ENCODE measurements at regions not wholly inside any gene's neighbourhood (a gene's known extent, or its start where the extent isn't known, plus 50 kb on each side); places are given as distances from the start of the nearest gene placed in this dataset.
"Not testable (repeated sequence)": the region's sequence is repeated elsewhere in the genome, so short reads cannot be mapped to it uniquely, and the experiment has no call there.

DNA sequence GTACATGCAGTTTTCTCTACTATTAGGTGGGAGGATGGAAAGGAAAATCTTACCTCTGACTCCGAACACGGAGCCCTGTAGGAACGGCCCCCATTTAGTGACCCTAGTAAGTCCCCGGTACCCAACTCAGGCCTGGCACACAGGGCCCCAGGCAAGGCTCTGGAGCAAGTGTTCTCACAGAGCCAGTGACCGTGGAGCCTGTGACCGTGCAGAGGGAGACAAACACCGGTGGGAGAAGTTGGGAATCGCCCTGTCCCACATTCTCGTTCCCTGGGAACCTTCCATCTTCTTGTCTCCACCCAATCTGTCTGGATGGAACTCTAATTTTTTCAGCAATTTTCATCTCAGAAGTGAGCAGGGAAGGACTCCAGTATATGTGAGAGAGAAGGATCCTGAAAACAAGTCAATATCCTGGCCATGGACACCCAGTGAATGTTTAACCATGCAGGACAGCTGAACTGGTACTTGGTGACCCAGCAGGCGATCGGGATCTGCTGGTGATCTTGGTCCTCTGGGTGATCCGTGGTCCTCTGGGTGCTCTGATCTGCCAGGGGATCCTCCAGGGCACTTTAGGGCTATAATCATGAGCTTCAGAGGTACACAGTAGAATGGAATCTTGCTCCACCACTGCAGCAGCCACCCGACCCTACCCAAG, 348.6 kb upstream of the ID2 start:
- DNase-seq, result no peak

DNA sequence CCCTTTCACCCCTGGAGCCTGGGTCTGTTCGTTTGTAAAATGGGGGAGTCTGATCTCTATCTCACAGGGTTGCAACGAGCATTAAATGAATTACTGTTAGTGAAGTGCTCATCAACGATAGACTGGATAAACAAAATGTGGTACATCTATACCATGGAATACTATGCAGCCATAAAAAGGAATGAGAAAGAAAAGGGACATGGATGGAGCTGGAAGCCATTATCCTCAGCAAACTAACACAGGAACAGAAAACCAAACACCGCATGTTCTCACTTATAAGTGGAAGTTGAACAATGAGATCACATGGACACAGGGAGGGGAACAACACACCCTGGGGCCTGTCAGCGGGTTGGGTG, 348.0 kb upstream of the ID2 start:
- DNase-seq, result not testable (repeated sequence)

DNA sequence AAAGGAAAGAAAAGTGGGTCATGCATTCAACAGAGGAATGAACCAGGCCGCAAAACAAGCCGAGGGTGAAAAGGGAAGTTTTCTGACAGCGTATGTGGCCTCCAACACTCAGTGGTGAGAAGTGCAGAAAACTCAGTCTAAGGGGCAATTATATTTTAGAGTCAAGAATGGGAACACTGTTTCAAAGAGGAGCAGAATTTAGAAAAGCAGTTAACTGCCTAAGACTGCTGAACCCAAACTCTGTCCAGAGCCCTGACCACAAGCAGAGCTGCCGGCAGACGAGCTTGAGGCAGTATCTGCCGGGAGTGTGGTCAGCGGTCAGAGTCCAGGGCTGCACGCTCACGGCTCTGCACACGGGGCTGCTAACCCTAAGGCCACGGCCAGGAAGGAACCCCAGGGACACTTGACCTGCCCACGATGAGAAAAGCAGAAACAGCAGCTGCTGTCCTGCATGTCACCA, 347.0 kb upstream of the ID2 start:
- no peak for DNase-seq

DNA sequence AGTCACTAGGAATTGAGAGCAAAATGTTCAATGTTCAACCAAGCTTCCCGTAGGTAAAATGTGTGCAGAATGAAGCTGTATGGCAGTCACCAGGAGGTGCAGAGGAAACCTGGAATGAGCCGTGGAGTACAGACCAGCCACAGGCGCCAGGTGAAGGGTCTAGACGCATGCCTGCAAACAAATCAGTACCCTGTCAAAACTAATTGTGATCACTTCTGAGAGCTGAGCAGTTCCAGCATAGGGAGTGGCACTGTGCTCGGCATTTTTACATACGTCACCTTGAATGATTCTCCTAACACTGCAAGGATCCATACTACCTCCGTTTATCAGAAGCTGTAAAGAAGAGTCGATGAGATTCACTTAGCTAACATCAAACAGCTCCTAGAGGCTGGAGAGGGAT, 346.1 kb upstream of the ID2 start:
- no peak for DNase-seq

DNA sequence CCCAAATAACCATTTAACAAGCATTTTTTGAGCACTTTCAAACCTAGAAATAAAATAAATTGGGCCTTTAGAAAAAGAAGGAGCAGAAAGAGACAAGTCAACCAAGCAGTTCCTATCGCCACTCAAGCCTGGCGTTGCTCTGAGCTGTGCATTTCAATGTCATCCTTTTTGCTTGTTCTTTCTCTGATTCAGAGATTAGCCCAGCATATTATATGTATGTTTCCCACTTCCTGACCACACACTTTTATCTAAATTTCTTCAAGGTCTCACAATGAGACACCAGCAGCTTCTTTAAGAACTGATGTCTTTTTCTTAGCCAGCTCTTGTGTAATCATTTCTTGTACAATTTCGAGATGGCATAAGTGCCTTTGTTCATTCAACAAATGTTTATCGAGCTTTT, 344.5 kb upstream of the ID2 start:
- no peak for DNase-seq

DNA sequence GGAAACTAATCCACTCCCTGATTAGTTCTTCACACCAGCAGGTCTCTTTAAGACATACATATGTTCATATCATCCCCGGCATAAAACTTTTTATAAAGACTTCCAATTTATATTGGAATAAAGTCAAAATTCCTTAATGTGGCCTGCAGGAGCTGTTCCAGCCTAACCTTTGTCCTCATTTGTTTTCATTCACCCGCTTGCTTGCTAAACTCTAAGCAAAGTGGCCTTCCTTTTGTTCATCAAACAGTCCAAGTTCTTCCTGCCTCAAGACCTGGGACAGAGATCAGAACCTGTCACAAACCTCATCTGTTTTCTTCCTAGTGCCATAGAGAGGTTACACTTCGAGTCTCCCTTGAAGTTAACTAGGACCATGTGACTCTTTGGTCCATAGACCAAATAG, 339.4 kb upstream of the ID2 start:
- no peak for DNase-seq

DNA sequence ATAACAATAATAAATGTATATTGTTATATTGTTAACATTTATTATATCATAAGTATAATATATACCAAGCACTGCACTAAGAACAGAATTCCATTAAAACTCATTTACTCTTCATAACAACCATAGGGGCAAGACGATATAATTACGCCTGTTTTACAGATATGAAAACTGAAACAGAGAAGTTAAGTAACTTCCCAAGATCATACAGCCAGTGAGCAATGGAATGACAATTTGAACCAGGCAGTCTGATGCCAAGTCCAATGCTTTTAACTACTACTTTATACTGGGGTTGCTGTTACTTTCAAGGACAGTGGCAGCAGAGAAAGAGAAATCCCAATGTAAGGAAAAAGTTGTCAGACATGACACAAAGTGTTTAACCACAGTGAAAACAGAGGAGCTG, 338.8 kb upstream of the ID2 start:
- DNase-seq, result no peak

DNA sequence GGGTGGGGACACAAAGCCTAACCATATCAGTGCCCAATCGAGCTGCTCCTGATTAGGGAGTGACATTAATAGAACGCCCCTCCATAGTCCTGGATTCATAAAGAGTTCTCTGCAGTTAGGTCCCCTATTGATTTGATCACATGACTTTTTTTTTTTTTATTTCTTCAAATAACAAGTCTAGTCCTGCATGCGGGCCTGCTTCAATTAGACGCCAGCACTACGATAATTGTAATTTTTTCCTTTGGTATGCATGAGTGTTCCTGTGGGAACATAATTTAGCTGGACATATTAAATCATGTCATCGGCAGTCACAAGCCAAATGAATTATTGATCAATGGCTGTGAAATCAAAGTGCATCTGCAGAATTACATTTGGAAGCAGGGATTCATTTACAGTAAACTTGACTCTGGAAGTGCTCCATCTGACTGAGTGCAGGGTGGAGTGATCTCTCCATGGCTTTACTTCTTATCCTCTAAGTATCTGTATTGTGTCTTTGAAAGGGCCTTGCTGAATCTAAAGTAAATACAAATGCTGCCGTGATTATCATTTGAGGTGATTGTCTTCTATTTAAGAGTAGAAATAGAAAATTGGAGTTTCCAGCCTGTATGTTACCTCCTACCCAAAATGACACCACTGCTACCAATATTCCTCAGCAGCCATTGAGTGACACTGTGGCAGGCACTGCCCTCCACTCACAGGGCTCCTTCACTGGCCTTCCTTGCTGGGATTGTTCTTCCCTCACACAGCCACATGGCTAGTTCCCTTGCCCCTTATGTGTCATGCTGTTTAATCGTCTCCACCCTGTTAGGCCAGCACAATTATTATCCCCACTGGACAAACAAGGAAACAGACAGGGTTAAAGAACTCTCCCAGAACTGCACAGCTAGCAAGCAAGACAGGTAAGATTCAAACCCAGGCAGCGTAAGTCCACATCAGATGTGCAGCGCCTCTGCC, 337.4 kb upstream of the ID2 start:
- no peak for DNase-seq

DNA sequence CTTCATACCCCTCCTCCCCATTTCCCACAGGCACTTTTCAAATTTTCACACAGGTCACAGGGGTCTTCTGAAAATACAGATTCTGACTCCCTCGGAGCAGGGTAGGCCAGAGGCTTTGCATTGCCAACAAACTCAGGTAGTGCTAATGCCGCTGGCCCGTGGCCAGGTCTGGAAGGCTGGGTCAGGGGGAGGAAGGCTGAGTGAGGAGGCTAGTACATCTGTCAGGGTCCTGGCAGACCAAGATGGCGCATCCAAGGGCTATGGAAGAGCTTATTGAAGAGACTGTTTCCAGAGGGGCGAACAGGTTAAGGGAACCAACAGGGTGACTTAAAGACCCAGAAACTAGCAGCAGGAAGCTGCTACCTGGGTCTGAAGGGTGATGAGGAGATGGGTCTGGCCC, 336.7 kb upstream of the ID2 start:
- no peak for DNase-seq

DNA sequence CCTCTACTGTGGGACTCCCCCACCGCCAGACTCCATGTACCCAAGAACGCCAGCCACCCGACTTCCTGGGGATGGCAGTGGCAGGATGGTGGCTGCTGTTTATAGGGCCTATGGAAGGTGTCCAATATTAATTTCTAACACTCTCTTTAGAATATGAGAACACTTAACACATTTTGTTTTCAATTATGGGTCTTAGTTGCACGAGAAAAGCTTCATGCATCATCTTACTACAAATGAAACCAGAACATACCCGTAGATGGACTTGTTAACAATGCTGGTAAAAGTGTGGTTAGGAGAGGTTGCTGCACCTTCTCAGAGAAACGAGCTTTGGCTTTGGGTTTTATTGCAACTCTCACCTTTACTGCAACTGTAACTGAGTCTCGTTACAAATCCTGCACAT, 335.6 kb upstream of the ID2 start:
- no peak for DNase-seq

DNA sequence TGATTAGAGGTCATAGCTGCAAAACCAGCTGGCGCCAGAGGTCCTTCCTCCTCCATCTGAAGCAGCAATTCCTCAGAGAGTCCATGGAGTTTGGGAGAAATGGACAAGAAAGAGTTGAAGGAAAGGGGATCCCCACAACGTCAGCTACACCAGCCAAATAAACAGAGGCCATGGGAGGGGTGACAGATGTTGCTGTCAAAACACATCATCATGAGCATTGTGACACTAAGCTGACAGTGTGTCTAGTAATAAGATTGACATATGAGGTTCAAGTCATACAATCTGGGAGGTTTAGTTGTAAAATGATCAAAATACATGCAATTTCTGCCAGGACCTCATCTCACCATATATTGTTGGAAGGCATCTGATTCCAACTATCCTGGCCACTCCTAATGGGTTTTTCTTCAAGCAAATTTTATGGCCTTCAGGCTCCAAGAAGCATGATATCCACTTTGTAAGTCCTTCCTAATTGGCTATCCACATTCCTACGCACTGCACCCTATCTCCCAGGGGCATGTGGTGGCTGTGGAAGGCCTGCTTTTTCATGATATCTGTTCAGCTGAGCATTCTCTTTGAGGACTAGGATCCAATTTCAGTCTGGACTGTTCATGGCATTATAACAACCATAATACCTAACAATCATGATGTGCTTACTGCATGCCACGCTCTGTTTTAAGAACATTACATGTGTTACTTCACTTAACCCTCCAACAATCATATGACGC, 335.0 kb upstream of the ID2 start:
- DNase-seq, result no peak

DNA sequence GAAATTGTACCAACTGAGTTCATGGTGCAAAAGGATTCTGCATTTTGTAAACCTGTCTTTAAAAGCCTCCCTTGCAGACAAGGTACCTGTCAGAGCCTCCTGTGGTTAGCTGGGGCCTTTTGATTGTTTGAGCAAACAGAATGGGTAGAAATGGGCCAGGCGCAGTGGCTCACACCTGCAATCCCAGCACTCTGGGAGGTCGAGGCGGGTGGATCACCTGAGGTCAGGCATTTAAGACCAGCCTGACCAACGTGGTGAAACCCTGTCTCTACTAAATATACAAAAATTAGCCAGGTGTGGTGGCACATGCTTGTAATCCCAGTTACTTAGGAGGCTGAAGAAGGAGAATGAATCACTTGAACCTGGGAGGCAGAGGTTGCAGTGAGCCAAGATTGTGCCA, 332.9 kb upstream of the ID2 start:
- not testable (repeated sequence) for DNase-seq

DNA sequence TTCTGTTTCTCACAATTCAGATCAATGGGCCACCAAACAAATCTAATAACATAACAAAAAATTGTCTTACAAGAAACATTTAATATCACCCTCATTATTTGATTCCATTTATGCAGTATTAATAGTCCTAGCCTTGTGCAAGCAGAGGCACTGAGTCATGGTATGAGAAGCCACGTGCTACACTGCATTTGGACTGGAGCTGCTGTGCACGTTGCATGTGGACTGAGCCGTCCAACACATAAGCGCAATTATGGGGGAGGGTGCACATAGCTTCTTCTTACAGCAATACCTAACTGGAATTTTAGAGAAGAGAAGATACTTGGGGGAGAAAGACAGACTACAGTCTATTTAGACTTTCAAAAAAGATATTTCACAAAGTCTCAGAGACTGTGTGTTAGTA, 329.6 kb upstream of the ID2 start:
- DNase-seq, result no peak

DNA sequence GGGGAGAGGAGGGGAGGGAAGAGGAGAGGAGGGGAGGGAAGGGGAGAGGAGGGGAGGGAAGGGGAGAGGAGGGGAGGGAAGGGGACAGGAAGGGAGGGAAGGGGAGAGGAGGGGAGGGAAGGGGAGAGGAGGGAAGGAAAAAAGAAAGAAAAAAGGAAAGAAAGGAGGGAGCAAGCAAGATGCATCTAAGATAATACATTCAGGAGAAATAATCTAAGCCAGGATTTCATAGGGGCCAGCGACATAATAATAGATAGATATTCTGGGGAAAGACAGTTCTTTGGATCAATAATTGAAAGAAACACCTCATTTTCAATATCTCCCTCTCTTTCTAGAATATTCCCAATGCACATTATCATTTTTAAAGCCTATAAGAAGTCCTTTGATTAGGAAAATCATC, 328.9 kb upstream of the ID2 start:
- DNase-seq, result no peak

DNA sequence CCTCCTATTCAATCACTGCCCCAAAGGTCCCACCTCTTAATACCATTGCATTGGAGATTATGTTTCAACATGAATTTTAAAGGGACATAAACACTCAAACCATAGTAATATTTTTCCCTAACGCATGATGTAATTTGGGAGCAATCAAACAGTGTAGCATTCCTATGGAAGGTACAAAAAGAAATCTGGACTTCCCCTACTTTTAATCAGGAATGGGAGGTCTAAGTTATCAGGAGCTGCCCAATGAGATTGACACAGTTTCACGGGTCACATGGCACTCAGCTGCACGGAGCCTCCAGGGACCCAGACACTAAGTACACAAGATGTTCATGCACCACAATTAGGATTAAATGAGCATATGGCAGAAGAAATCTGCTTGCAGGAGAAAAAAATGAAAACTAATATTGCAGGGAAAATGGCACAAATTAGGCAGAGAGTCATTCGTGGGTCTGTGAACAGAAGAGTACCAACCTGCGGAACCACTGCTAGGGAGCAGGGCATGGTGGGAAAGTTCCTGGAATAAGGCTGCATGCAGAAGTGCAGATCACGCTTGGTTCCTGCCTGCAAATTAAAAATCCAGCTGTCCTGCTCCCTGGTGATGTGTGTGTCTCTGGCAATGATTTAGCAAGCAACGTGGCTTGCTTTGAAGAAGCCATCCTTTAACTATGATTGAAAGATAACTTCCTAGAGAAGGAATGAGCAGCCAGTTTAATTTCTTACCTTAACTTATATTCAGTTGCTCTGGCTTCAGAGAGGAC, 326.6 kb upstream of the ID2 start:
- no peak for DNase-seq

DNA sequence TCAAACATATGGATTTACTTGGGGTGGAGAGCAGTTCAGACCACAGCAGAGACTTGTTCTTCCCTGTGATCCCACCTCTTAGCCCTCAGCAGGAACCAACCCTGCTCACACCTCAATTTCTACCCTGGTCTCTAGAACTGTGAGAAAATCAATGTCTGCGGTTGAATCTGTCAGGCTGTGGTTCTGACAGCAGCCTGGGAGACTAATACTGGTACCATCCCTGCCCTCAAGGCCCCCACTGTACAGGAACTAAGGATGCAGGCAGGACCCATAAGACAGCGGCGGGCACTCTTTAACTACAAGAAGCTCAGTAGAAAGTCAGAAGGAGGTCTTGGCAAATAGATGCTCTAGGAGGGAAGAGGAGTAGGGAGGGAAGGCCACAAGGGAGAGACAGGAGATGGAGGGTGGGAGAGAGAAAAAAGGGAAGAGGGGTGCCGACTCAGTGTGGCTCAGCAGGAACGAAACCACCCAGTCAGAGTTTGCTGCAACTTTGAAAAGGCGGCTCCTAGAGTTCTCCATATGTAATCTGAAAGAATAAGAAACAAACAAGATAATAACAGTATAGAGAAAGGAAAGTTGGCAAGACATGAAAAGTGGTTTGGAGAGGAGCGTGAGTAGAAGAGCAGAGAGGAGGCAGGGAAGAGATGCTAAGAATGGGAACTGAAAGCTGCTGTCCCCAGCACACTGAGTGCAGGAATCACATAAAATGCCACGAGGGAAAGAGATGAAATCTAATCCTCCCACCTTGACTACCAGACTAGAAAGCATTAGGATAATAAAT, 323.9 kb upstream of the ID2 start:
- DNase-seq, result no peak

DNA sequence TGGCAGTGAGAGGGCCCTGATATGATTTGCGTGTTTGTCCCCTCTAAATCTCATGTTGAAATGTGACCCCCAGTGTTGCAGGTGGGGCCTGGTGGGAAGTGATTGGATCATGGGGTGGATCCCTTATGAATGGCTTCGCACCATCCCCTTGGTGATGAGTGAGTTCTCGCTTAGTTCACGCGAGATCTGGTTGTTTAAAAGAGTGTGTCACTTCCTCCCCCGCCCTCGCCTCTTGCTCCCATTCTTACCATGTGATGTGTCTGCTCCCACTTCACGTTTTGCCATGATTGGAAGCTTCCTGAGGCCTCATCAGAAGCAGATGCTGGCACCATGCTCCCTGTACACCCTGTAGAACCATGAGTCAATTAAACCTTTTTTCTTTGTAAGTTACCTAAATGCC, 319.9 kb upstream of the ID2 start:
- DNase-seq, result no peak

DNA sequence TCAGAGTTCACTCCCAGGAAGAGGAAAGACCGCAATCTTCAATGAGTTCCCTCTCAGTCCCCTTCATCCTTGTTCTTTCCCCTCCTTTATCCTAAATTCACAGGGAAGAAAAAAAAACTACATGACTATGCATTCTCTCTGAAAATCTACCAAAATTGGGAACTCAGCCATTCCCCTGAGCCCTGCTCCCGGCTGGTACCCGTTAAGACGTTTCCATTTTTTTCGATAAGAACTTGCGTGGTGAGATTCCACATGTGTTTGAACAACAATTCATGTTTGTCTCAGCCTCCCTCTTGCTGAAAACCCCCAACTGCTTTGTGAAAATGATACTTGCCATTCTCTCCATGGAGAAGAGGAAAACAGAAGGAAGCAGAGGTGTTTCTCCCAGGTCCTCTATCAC, 318.7 kb upstream of the ID2 start:
- DNase-seq, result no peak

DNA sequence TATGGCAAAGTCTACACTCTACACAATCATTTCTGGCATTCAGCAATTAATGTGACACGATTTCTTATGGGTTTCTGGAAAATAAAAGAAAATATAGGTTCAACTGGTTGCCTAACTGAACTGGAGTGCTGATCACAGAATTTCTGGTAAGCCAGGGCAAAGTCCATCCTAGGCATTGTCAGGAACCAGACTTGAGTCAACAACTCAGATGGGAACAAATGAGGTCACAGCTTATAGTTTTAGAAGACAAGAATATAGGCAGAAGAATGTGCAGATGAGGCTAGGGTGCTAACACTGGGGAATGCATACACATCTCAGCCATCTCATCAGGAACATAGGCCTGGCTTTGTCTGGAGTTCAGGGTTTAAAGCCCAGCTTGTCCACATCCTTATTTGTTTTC, 317.2 kb upstream of the ID2 start:
- DNase-seq, result no peak

DNA sequence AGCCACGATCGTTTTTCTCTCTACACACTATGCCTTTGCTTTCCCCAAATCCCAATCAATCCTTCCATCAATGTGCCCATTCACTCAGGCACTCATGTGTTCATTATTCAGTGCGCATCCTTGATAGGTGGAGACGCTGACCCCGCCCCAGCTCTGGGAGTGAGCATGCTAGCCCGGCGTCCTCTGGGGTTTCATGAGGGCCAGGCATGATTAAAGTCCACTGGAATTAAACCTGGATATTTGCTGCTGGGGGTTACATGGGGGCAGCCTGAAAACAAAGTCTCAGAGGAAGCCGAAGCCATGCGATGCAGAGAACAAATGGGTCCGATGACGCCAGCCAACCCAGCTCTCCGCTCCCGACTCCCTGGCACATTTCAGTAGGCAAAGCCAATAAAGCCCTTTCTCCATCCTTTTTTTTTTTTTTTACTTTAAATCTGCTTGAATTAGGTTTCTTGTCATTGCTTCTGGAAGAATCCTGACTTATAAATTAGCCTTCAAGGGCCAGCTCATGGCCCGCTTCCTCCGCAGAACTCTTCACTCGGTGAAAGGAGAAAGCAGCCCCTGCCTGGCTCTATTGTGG, 316.4 kb upstream of the ID2 start:
- no peak for DNase-seq

DNA sequence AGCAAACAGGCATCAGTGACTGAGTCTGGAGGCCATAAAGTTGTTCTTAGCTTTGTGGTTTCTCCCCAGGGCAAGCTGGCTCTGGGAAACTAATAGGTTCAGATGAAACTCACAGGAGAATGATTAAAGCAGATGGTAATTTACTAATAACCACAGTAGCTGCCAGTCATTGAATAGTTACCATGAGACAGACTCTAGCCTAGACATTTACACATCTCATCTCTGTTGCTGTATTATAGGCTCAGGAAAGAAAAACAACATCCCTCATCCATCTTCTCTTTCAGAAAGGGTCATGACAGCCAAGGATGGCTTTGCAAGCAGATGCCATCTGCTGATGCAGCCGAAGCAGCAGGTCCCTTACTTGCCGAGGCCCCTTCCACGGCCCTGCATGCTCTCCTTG, 314.0 kb upstream of the ID2 start:
- no peak for DNase-seq

DNA sequence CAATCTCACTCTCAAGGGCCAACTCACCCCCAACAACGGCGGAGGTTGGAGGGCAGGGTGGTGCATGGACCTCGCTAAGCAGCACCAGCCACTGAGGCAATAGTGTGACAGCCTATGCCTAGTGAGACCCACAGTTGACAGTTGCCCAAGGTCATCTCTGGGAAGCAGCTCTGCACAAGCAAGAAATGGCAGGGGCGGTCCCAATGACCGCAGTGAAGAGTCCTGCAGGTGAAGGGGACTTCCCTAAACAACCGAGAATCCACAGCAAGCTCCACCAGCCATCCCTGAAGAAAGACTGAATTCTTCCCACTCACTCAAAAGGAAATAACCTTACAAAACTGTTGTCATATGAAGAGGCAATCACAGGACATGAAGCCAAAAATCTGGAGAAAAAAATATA, 313.4 kb upstream of the ID2 start:
- no peak for DNase-seq
